Suprapubic skin (tissue), 4 donors: ENCODE measurements at regions not wholly inside any gene's neighbourhood (a gene's known extent, or its start where the extent isn't known, plus 50 kb on each side); places are given as distances from the start of the nearest gene placed in this dataset.

Source experiments
- DNase-seq, 2 donors: peaks; one replicate each; pipeline ENCODE4 v3.0.0-alpha.2; 2019; ENCODE audit warnings: low spot score in 2 of 2
- H3K27ac ChIP-seq: fragments of 200-600 bp; sonication (generic); one replicate; pipeline ENCODE4 v1.5.1; 2019
- H3K27me3 ChIP-seq: fragments of 200-600 bp; sonication (generic); one replicate; pipeline ENCODE4 v1.5.1; 2019
- H3K36me3 ChIP-seq: fragments of 200-600 bp; sonication (generic); one replicate; pipeline ENCODE4 v1.5.1; 2019
- H3K4me1 ChIP-seq: fragments of 200-600 bp; sonication (generic); one replicate; pipeline ENCODE4 v1.5.1; 2019
- H3K4me3 ChIP-seq: fragments of 200-600 bp; sonication (generic); one replicate; pipeline ENCODE4 v1.5.1; 2019; ENCODE audit warnings: mild to moderate bottlenecking
- H3K9me3 ChIP-seq: fragments of 200-600 bp; sonication (generic); one replicate; pipeline ENCODE4 v1.5.1; 2019
- CTCF ChIP-seq, 2 donors: fragments of 200-600 bp in 1 of 2; fragments of 450-650 bp in 1 of 2; sonication (generic) in 1 of 2; IDR thresholded peaks; one replicate each; pipeline ENCODE4 v1.5.1; 2016 to 2019; ENCODE audit warnings: antibody characterized with exemption in 2 of 2, mild to moderate bottlenecking in 1 of 2, moderate library complexity in 1 of 2
- EP300 ChIP-seq: sonication (generic); formaldehyde crosslinking; IDR thresholded peaks from one replicate; pipeline ENCODE4 v1.6.1; 2017; ENCODE audit warnings: antibody characterized with exemption
- POLR2A ChIP-seq, 2 donors: fragments of 450-650 bp; IDR thresholded peaks; one replicate each; pipeline ENCODE4 v1.6.1; 2017; ENCODE audit warnings: antibody characterized with exemption in 2 of 2, mild to moderate bottlenecking in 2 of 2, moderate library complexity in 2 of 2
- POLR2AphosphoS5 ChIP-seq, 3 donors: sonication (generic); formaldehyde crosslinking; IDR thresholded peaks; one replicate each; pipeline ENCODE4 v1.6.1; 2017; ENCODE audit warnings: antibody characterized with exemption in 3 of 3
- WGBS: methylation state at CpG from one replicate; pipeline ENCODE4 v1.1.5; 2018; 5-methylcytosine and 5-hydroxymethylcytosine counted together

- no peaks in the 10 kb centered on the region for H3K9me3 ChIP-seq
- no peaks in the 10 kb centered on the region for H3K36me3 ChIP-seq
- H3K4me1 ChIP-seq = no peaks in the 10 kb centered on the region
- H3K4me3 ChIP-seq = no peak overlapping the region
- no peak for DNase-seq
- no peaks in the 10 kb centered on the region for H3K27me3 ChIP-seq
- H3K27ac ChIP-seq = no peak overlapping the region
- TF ChIP-seq POLR2AphosphoS5 (IDR thresholded peaks at IDR 0.05) = no peak
- TF ChIP-seq CTCF (IDR thresholded peaks at IDR 0.05) = no peak
- TF ChIP-seq EP300 = no peak
- no peak for TF ChIP-seq POLR2A (IDR thresholded peaks at IDR 0.05)
These were observed 295.0 kb upstream of the CHD6 start for GRCh38 chr20:41913146-41913545.

GRCh38 chr20:41910558-41910957, 292.4 kb upstream of the CHD6 start:
- no peak for TF ChIP-seq EP300
- no peak for TF ChIP-seq CTCF (IDR thresholded peaks at IDR 0.05)
- TF ChIP-seq POLR2AphosphoS5 (IDR thresholded peaks at IDR 0.05) = no peak
- TF ChIP-seq POLR2A (IDR thresholded peaks at IDR 0.05) = no peak
- no peak overlapping the region for H3K4me3 ChIP-seq
- H3K36me3 ChIP-seq = no peaks in the 10 kb centered on the region
- H3K4me1 ChIP-seq = no peaks in the 10 kb centered on the region
- no peak for DNase-seq
- WGBS = 90% methylated on average over 1 of the region's 1 CpG
- H3K27ac ChIP-seq = no peak overlapping the region
- no peaks in the 10 kb centered on the region for H3K9me3 ChIP-seq
- no peaks in the 10 kb centered on the region for H3K27me3 ChIP-seq

- 75% methylated on average over 4 of the region's 4 CpGs for WGBS
- TF ChIP-seq POLR2A (IDR thresholded peaks at IDR 0.05) = no peak
- no peak for TF ChIP-seq CTCF (IDR thresholded peaks at IDR 0.05)
- no peak for TF ChIP-seq POLR2AphosphoS5 (IDR thresholded peaks at IDR 0.05)
- TF ChIP-seq EP300 = no peak
- no peak overlapping the region for H3K4me3 ChIP-seq
- H3K36me3 ChIP-seq = no peaks in the 10 kb centered on the region
- DNase-seq = no peak
- no peaks in the 10 kb centered on the region for H3K27me3 ChIP-seq
- H3K27ac ChIP-seq = no peak overlapping the region
- peaks cover 15% of the 10 kb centered on the region for H3K4me1 ChIP-seq
- H3K9me3 ChIP-seq = no peaks in the 10 kb centered on the region
These were observed 287.0 kb upstream of the CHD6 start for GRCh38 chr20:41905199-41905598.

GRCh38 chr20:41903586-41903985, 285.4 kb upstream of the CHD6 start:
- no peaks in the 10 kb centered on the region for H3K27me3 ChIP-seq
- no peaks in the 10 kb centered on the region for H3K9me3 ChIP-seq
- 40% methylated on average over 4 of the region's 4 CpGs for WGBS
- TF ChIP-seq EP300 = no peak
- TF ChIP-seq CTCF (IDR thresholded peaks at IDR 0.05) = no peak
- TF ChIP-seq POLR2A (IDR thresholded peaks at IDR 0.05) = no peak
- no peak for TF ChIP-seq POLR2AphosphoS5 (IDR thresholded peaks at IDR 0.05)
- no peak overlapping the region for H3K4me3 ChIP-seq
- peaks cover 15% of the 10 kb centered on the region for H3K4me1 ChIP-seq
- no peak for DNase-seq
- H3K27ac ChIP-seq = no peak overlapping the region
- H3K36me3 ChIP-seq = no peaks in the 10 kb centered on the region

- Histone ChIP-seq H3K4me3 (no peak overlapping the region), H3K27me3 (no peaks in the 10 kb centered on the region), H3K4me1 (peaks cover 15% of the 10 kb centered on the region), H3K36me3 (no peaks in the 10 kb centered on the region), H3K9me3 (no peaks in the 10 kb centered on the region), H3K27ac (no peak overlapping the region)
- TF ChIP-seq CTCF (IDR thresholded peaks at IDR 0.05) (no peak), POLR2A (IDR thresholded peaks at IDR 0.05) (no peak), POLR2AphosphoS5 (IDR thresholded peaks at IDR 0.05) (no peak), EP300 (no peak)
- 41% methylated on average over 4 of the region's 4 CpGs for WGBS
- no peak for DNase-seq
These were observed 284.2 kb upstream of the CHD6 start for GRCh38 chr20:41902346-41902745.
